ENCODE measurements at regions not wholly inside any gene's neighbourhood (a gene's known extent, or its start where the extent isn't known, plus 50 kb on each side); places are given as distances from the start of the nearest gene placed in this dataset.
A peak's percentile ranks its signal among the peaks of the same experiment; 100 is the strongest.
"Not testable (repeated sequence)": the region's sequence is repeated elsewhere in the genome, so short reads cannot be mapped to it uniquely, and the experiment has no call there.

DNA sequence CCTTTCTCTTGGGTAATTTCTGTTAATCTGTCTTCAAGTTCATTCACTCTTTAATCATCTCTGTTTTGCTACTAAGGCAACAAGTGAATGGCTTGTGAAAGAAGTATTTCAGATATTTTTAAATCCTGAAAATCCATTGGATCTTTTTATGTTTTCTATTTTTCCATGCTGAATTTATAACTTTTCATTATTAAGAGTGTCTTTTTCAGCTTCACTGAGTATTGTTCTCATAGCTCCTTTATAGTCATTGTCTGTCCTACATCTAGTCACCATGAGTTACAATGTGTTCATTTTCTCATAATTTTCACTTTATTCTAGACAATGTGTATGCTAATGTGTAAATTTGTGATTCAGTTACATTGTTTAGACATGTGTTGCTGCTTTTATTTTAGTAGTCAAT lies 556.4 kb downstream of the TUSC1 start:
- H2BK12ac ChIP-seq (ENCODE audit: low read length), result no peak overlapping the region
- H3K4me3 ChIP-seq (ENCODE audit: low read length in 2 of 2), result no peak overlapping the region
- H3K4ac ChIP-seq (ENCODE audit: low read length), result no peak overlapping the region
- no peak overlapping the region for H4K91ac ChIP-seq (ENCODE audit: low read depth, low read length, poor library complexity)
- H3K4me1 ChIP-seq (ENCODE audit: control insufficient read depth in 2 of 2, insufficient read depth in 1 of 2, low read depth in 1 of 2, low read length in 2 of 2), result no peaks in the 10 kb centered on the region
- H3K4me2 ChIP-seq (ENCODE audit: insufficient read depth, low read length, poor library complexity, severe bottlenecking), result no peak overlapping the region
- H3K36me3 ChIP-seq (replicated peaks in 1 of 2; ENCODE audit: control insufficient read depth in 2 of 2, insufficient read depth in 2 of 2, low read length in 2 of 2), result no peaks in the 10 kb centered on the region
- H3K18ac ChIP-seq (ENCODE audit: low read length), result no peak overlapping the region
- no peak overlapping the region for H2AK5ac ChIP-seq (ENCODE audit: low read depth, low read length)
- no peak for DNase-seq (ENCODE audit: low spot score)
- no peak overlapping the region for H3K9ac ChIP-seq (ENCODE audit: low read depth, low read length, poor library complexity)
- H3K23ac ChIP-seq (ENCODE audit: low read depth, low read length, poor library complexity), result no peak overlapping the region
- no peaks in the 10 kb centered on the region for H3K79me1 ChIP-seq (ENCODE audit: low read depth, low read length)
- no peak overlapping the region for H2BK15ac ChIP-seq (ENCODE audit: low read length)
- H4K8ac ChIP-seq (ENCODE audit: low read depth, low read length), result no peak overlapping the region
- H3K14ac ChIP-seq (ENCODE audit: low read length), result no peak overlapping the region
- H3K27ac ChIP-seq (replicated peaks; ENCODE audit: low read length), result no peak overlapping the region
- H2AFZ ChIP-seq (ENCODE audit: low read length), result no peak overlapping the region
- no peak overlapping the region for H2BK120ac ChIP-seq (ENCODE audit: low read depth, low read length)
- no peaks in the 10 kb centered on the region for H3K27me3 ChIP-seq (ENCODE audit: control insufficient read depth in 3 of 3, insufficient read depth in 3 of 3, low read depth in 1 of 3, low read length in 3 of 3)
- H2BK5ac ChIP-seq (ENCODE audit: low read length), result no peak overlapping the region
- no peaks in the 10 kb centered on the region for H3K9me3 ChIP-seq (replicated peaks in 1 of 2; ENCODE audit: control insufficient read depth in 2 of 2, insufficient read depth in 1 of 2, low read depth in 1 of 2, low read length in 2 of 2)

DNA sequence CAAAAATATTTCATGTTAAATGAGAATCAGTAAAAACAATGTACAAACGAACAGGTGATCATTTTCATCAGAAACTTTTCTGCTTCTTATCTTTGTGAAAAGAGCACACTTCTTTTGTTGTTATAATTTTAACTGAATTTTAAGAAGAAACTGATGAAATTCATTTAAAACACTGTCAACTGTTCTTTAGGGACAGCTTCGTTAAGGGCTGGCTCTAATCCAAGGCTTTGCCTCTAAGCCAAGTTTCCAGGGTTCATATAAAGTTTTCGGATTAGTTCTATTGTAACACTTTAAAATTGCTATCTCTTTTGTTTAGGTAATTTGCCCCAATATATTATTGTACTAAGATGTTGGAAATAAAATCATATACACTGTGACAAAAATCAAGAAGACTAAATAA lies 559.2 kb downstream of the TUSC1 start:
- no peak overlapping the region for H2BK120ac ChIP-seq (ENCODE audit: low read depth, low read length)
- H3K9ac ChIP-seq (ENCODE audit: low read depth, low read length, poor library complexity), result no peak overlapping the region
- no peak overlapping the region for H3K18ac ChIP-seq (ENCODE audit: low read length)
- H4K8ac ChIP-seq (ENCODE audit: low read depth, low read length), result no peak overlapping the region
- H3K79me1 ChIP-seq (ENCODE audit: low read depth, low read length), result no peaks in the 10 kb centered on the region
- H3K14ac ChIP-seq (ENCODE audit: low read length), result no peak overlapping the region
- no peak overlapping the region for H2BK5ac ChIP-seq (ENCODE audit: low read length)
- no peak overlapping the region for H2BK12ac ChIP-seq (ENCODE audit: low read length)
- no peaks in the 10 kb centered on the region for H3K9me3 ChIP-seq (replicated peaks in 1 of 2; ENCODE audit: control insufficient read depth in 2 of 2, insufficient read depth in 1 of 2, low read depth in 1 of 2, low read length in 2 of 2)
- no peak overlapping the region for H2BK15ac ChIP-seq (ENCODE audit: low read length)
- WGBS, 2 donors (ENCODE audit: extremely low coverage in 2 of 2, insufficient read length in 2 of 2, insufficient replicate concordance in 1 of 2), result no CpG with 5 or more reads among the region's 3 CpGs
- no peaks in the 10 kb centered on the region for H3K36me3 ChIP-seq (replicated peaks in 1 of 2; ENCODE audit: control insufficient read depth in 2 of 2, insufficient read depth in 2 of 2, low read length in 2 of 2)
- no peak overlapping the region for H3K4me3 ChIP-seq (ENCODE audit: low read length in 2 of 2)
- no peak overlapping the region for H3K4ac ChIP-seq (ENCODE audit: low read length)
- no peak overlapping the region for H4K91ac ChIP-seq (ENCODE audit: low read depth, low read length, poor library complexity)
- no peak overlapping the region for H2AFZ ChIP-seq (ENCODE audit: low read length)
- H3K4me1 ChIP-seq (ENCODE audit: control insufficient read depth in 2 of 2, insufficient read depth in 1 of 2, low read depth in 1 of 2, low read length in 2 of 2), result no peaks in the 10 kb centered on the region
- no peak overlapping the region for H2AK5ac ChIP-seq (ENCODE audit: low read depth, low read length)
- no peaks in the 10 kb centered on the region for H3K27me3 ChIP-seq (ENCODE audit: control insufficient read depth in 3 of 3, insufficient read depth in 3 of 3, low read depth in 1 of 3, low read length in 3 of 3)
- no peak for DNase-seq (ENCODE audit: low spot score)
- H3K27ac ChIP-seq (replicated peaks; ENCODE audit: low read length), result no peak overlapping the region
- H3K23ac ChIP-seq (ENCODE audit: low read depth, low read length, poor library complexity), result no peak overlapping the region
- no peak overlapping the region for H3K4me2 ChIP-seq (ENCODE audit: insufficient read depth, low read length, poor library complexity, severe bottlenecking)

DNA sequence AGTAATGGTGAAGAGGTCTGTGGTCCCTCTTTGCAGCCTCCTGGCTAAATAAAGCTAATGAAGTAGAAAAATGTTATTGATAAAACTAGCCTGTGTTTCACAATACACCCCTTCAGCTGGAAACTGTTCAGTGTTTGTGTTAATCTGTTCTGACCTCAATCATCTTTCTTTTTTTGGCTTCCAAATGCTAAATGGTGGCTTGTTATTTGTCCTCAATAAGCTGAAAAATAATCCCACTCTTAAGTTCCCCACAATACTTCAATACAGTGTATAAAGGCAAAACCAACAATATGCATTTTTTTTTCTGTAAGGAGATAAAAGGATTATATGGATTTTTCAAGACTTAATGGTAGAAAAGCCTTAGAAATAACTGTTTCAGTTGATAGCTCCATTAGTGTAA lies 560.5 kb downstream of the TUSC1 start:
- DNase-seq (ENCODE audit: low spot score), result peak; percentile 23
- no peak overlapping the region for H4K91ac ChIP-seq (ENCODE audit: low read depth, low read length, poor library complexity)
- H3K9me3 ChIP-seq (replicated peaks in 1 of 2; ENCODE audit: control insufficient read depth in 2 of 2, insufficient read depth in 1 of 2, low read depth in 1 of 2, low read length in 2 of 2), result no peaks in the 10 kb centered on the region
- H3K9ac ChIP-seq (ENCODE audit: low read depth, low read length, poor library complexity), result no peak overlapping the region
- H3K36me3 ChIP-seq (replicated peaks in 1 of 2; ENCODE audit: control insufficient read depth in 2 of 2, insufficient read depth in 2 of 2, low read length in 2 of 2), result no peaks in the 10 kb centered on the region
- H3K27ac ChIP-seq (replicated peaks; ENCODE audit: low read length), result no peak overlapping the region
- no peak overlapping the region for H3K4me2 ChIP-seq (ENCODE audit: insufficient read depth, low read length, poor library complexity, severe bottlenecking)
- H4K8ac ChIP-seq (ENCODE audit: low read depth, low read length), result no peak overlapping the region
- no peaks in the 10 kb centered on the region for H3K79me1 ChIP-seq (ENCODE audit: low read depth, low read length)
- H3K4ac ChIP-seq (ENCODE audit: low read length), result no peak overlapping the region
- H3K14ac ChIP-seq (ENCODE audit: low read length), result no peak overlapping the region
- no peak overlapping the region for H3K23ac ChIP-seq (ENCODE audit: low read depth, low read length, poor library complexity)
- H2BK5ac ChIP-seq (ENCODE audit: low read length), result no peak overlapping the region
- H2BK12ac ChIP-seq (ENCODE audit: low read length), result no peak overlapping the region
- H2AFZ ChIP-seq (ENCODE audit: low read length), result no peak overlapping the region
- no peak overlapping the region for H3K4me3 ChIP-seq (ENCODE audit: low read length in 2 of 2)
- H3K18ac ChIP-seq (ENCODE audit: low read length), result no peak overlapping the region
- no peaks in the 10 kb centered on the region for H3K4me1 ChIP-seq (ENCODE audit: control insufficient read depth in 2 of 2, insufficient read depth in 1 of 2, low read depth in 1 of 2, low read length in 2 of 2)
- no peak overlapping the region for H2BK120ac ChIP-seq (ENCODE audit: low read depth, low read length)
- no peaks in the 10 kb centered on the region for H3K27me3 ChIP-seq (ENCODE audit: control insufficient read depth in 3 of 3, insufficient read depth in 3 of 3, low read depth in 1 of 3, low read length in 3 of 3)
- H2BK15ac ChIP-seq (ENCODE audit: low read length), result no peak overlapping the region
- no peak overlapping the region for H2AK5ac ChIP-seq (ENCODE audit: low read depth, low read length)

DNA sequence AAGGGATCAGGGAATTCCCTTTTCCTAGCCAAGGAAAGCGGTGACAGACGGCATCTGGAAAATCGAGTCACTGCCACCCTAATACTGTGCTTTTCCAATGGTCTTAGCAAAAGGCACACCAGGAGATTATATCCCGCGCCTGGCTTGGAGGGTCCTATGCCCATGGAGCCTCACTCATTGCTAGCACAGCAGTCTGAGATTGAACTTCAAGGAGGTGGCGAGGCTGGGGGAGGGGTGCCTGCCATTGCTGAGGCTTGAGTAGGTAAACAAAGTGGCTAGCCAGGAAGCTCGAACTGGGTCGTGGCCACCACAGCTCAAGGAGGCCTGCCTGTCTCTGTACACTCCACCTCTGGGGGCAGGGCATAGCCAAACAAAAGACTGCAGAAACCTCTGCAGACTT lies 556.5 kb upstream of the IZUMO3 start:
- H3K23ac ChIP-seq (ENCODE audit: low read depth, low read length, poor library complexity); H3K9ac ChIP-seq (ENCODE audit: low read depth, low read length, poor library complexity); H3K18ac ChIP-seq (ENCODE audit: low read length); H3K4me1 ChIP-seq (ENCODE audit: control insufficient read depth in 2 of 2, insufficient read depth in 1 of 2, low read depth in 1 of 2, low read length in 2 of 2); H2BK12ac ChIP-seq (ENCODE audit: low read length); DNase-seq (ENCODE audit: low spot score); H3K4me3 ChIP-seq (ENCODE audit: low read length in 2 of 2); H3K14ac ChIP-seq (ENCODE audit: low read length); H3K27me3 ChIP-seq (ENCODE audit: control insufficient read depth in 3 of 3, insufficient read depth in 3 of 3, low read depth in 1 of 3, low read length in 3 of 3); H4K8ac ChIP-seq (ENCODE audit: low read depth, low read length); H3K4me2 ChIP-seq (ENCODE audit: insufficient read depth, low read length, poor library complexity, severe bottlenecking); H2AK5ac ChIP-seq (ENCODE audit: low read depth, low read length); H4K91ac ChIP-seq (ENCODE audit: low read depth, low read length, poor library complexity); H3K36me3 ChIP-seq (replicated peaks in 1 of 2; ENCODE audit: control insufficient read depth in 2 of 2, insufficient read depth in 2 of 2, low read length in 2 of 2); H3K9me3 ChIP-seq (replicated peaks in 1 of 2; ENCODE audit: control insufficient read depth in 2 of 2, insufficient read depth in 1 of 2, low read depth in 1 of 2, low read length in 2 of 2); H3K4ac ChIP-seq (ENCODE audit: low read length); H2BK5ac ChIP-seq (ENCODE audit: low read length); H2BK120ac ChIP-seq (ENCODE audit: low read depth, low read length); H2BK15ac ChIP-seq (ENCODE audit: low read length); H3K79me1 ChIP-seq (ENCODE audit: low read depth, low read length); H2AFZ ChIP-seq (ENCODE audit: low read length); H3K27ac ChIP-seq (replicated peaks; ENCODE audit: low read length): not testable (repeated sequence)
- no CpG with 5 or more reads among the region's 8 CpGs for WGBS, 2 donors (ENCODE audit: extremely low coverage in 2 of 2, insufficient read length in 2 of 2, insufficient replicate concordance in 1 of 2)
